Left lung (tissue), 4 donors: ENCODE measurements at regions not wholly inside any gene's neighbourhood (a gene's known extent, or its start where the extent isn't known, plus 50 kb on each side); places are given as distances from the start of the nearest gene placed in this dataset.

Source experiments
- ATAC-seq: fragments of 200-7000 bp; cut with Tn5 transposase; one replicate; pipeline ENCODE4 v1.9.1; 2020; ENCODE audit warnings: moderate library complexity
- DNase-seq, 4 donors: peaks; one replicate each; pipeline ENCODE4 v3.0.0-alpha.2; 2013 to 2020
- H3K27ac ChIP-seq, 2 donors: fragments of 200-600 bp; sonication (generic) in 1 of 2; one replicate each; pipeline versions ENCODE4 v1.5.0 to v1.8.0; 2020 to 2021
- H3K27me3 ChIP-seq, 2 donors: fragments of 200-600 bp; sonication (generic) in 1 of 2; one replicate each; pipeline versions ENCODE4 v1.5.0 to v1.8.0; 2020 to 2021
- H3K36me3 ChIP-seq, 2 donors: fragments of 200-600 bp; sonication (generic) in 1 of 2; one replicate each; pipeline versions ENCODE4 v1.5.0 to v1.8.0; 2020 to 2021
- H3K4me1 ChIP-seq, 2 donors: fragments of 200-600 bp; one replicate each; pipeline ENCODE4 v1.8.0; 2021
- H3K4me3 ChIP-seq, 2 donors: fragments of 200-600 bp; sonication (generic) in 1 of 2; one replicate each; pipeline versions ENCODE4 v1.5.0 to v1.8.0; 2020 to 2021; ENCODE audit warnings: mild to moderate bottlenecking in 1 of 2
- H3K9me3 ChIP-seq, 2 donors: fragments of 200-600 bp; sonication (generic) in 1 of 2; one replicate each; pipeline versions ENCODE4 v1.5.0 to v1.8.0; 2020 to 2021
- CTCF ChIP-seq, 2 donors: fragments of 200-600 bp; sonication (generic) in 1 of 2; IDR thresholded peaks; one replicate each; pipeline versions ENCODE4 v1.5.0 to v1.8.0; 2021; ENCODE audit warnings: antibody characterized with exemption in 2 of 2
- intact Hi-C, 2 donors: fragments of 100-400 bp; cut with DNase I; formaldehyde crosslinking; loops; one replicate each; pipeline versions ENCODE4 v1.11.2 to v1.14.2; 2022
- donor health status: DM: no; HTN: yes; CAD: no.
- donor health status: DM: no; HTN: no; CAD: no.

- H3K4me3 ChIP-seq = no peak overlapping the region
- no peaks in the 10 kb centered on the region for H3K9me3 ChIP-seq
- H3K36me3 ChIP-seq = no peaks in the 10 kb centered on the region
- peaks cover 0 to 7% of the 10 kb centered on the region in 2 donors for H3K27me3 ChIP-seq
- TF ChIP-seq CTCF (IDR thresholded peaks at IDR 0.05) = no peak
- intact Hi-C loops = no loop called here
- no peak for DNase-seq
- peaks cover 0 to 3% of the 10 kb centered on the region in 2 donors for H3K4me1 ChIP-seq
- H3K27ac ChIP-seq = no peak overlapping the region
- ATAC-seq = no peak
Measured at GRCh38 chr2:241951920-241952319, 82.4 kb downstream of the RTP5 start.

- DNase-seq = no peak
- H3K9me3 ChIP-seq = no peaks in the 10 kb centered on the region
- H3K4me3 ChIP-seq = no peak overlapping the region
- intact Hi-C loops = no loop called here
- H3K27ac ChIP-seq = no peak overlapping the region
- TF ChIP-seq CTCF (IDR thresholded peaks at IDR 0.05) = no peak
- peaks cover 0 to 3% of the 10 kb centered on the region in 2 donors for H3K4me1 ChIP-seq
- H3K27me3 ChIP-seq = peaks cover 0 to 7% of the 10 kb centered on the region in 2 donors
- H3K36me3 ChIP-seq = no peaks in the 10 kb centered on the region
- ATAC-seq = no peak
Measured at GRCh38 chr2:241952816-241953215, 83.3 kb downstream of the RTP5 start.

GRCh38 chr2:241953324-241953928 is 83.9 kb downstream of the RTP5 start:
- Histone ChIP-seq H3K36me3 (no peaks in the 10 kb centered on the region), H3K4me1 (peaks cover 0 to 3% of the 10 kb centered on the region in 2 donors), H3K27ac (no peak overlapping the region), H3K9me3 (no peaks in the 10 kb centered on the region), H3K27me3 (peaks cover 0 to 7% of the 10 kb centered on the region in 2 donors), H3K4me3 (no peak overlapping the region)
- intact Hi-C loops = no loop called here
- ATAC-seq (no peak), DNase-seq (no peak)
- no peak for TF ChIP-seq CTCF (IDR thresholded peaks at IDR 0.05)

- no peak for ATAC-seq
Measured at GRCh38 chr2:241956521-241957110, 87.1 kb downstream of the RTP5 start.

More at GRCh38 chr2:241956521-241957110, 87.1 kb downstream of the RTP5 start:
- Histone ChIP-seq H3K36me3 (no peaks in the 10 kb centered on the region), H3K4me3 (no peak overlapping the region), H3K27ac (no peak overlapping the region), H3K4me1 (peaks cover 0 to 9% of the 10 kb centered on the region in 2 donors), H3K9me3 (no peaks in the 10 kb centered on the region), H3K27me3 (no peaks in the 10 kb centered on the region)
- intact Hi-C loops = no loop called here
- no peak for DNase-seq
- no peak for TF ChIP-seq CTCF (IDR thresholded peaks at IDR 0.05)
